HG03442 (cell line): ENCODE measurements at regions not wholly inside any gene's neighbourhood (a gene's known extent, or its start where the extent isn't known, plus 50 kb on each side); places are given as distances from the start of the nearest gene placed in this dataset.

Source experiments
- ATAC-seq: cut with Tn5 transposase; IDR thresholded peaks from one replicate; pipeline ENCODE4 v1.9.1; 2021; ENCODE audit warnings: mild to moderate bottlenecking, moderate library complexity; ENCODE audit not compliant: unreplicated experiment

- ATAC-seq = no peak
Observed at GRCh38 chr3:159775372-159775961, 213.2 kb upstream of the IL12A start.

GRCh38 chr3:159776779-159777178 is 211.9 kb upstream of the IL12A start:
- no peak for ATAC-seq

- ATAC-seq = no peak
Observed at GRCh38 chr3:159779883-159780282, 208.8 kb upstream of the IL12A start.

- ATAC-seq = no peak
Observed at GRCh38 chr3:159781867-159782266, 206.8 kb upstream of the IL12A start.

GRCh38 chr3:159782724-159783421 is 205.8 kb upstream of the IL12A start:
- no peak for ATAC-seq

GRCh38 chr3:159783780-159784742 is 204.6 kb upstream of the IL12A start:
- peak; percentile 78 for ATAC-seq

GRCh38 chr3:159785273-159785708 is 203.3 kb upstream of the IL12A start:
- no peak for ATAC-seq

GRCh38 chr3:159786489-159787177 is 202.0 kb upstream of the IL12A start:
- no peak for ATAC-seq

GRCh38 chr3:159787178-159787574 is 201.5 kb upstream of the IL12A start:
- ATAC-seq = no peak

- no peak for ATAC-seq
Observed at GRCh38 chr3:159787794-159788205, 200.8 kb upstream of the IL12A start.

- ATAC-seq = no peak
Observed at GRCh38 chr3:159788291-159788690, 200.3 kb upstream of the IL12A start.

- ATAC-seq = no peak
Observed at GRCh38 chr3:159789017-159789416, 199.6 kb upstream of the IL12A start.

- ATAC-seq = no peak
Observed at GRCh38 chr3:159789742-159790635, 198.6 kb upstream of the IL12A start.

GRCh38 chr3:159791336-159791735 is 197.3 kb upstream of the IL12A start:
- ATAC-seq = no peak

GRCh38 chr3:159792070-159792469 is 196.6 kb upstream of the IL12A start:
- no peak for ATAC-seq

- no peak for ATAC-seq
Observed at GRCh38 chr3:159795042-159795441, 193.6 kb upstream of the IL12A start.

- ATAC-seq = no peak
Observed at GRCh38 chr3:159795681-159796175, 192.9 kb upstream of the IL12A start.

- ATAC-seq = no peak
Observed at GRCh38 chr3:159796226-159796625, 192.4 kb upstream of the IL12A start.

GRCh38 chr3:159796744-159797143 is 191.9 kb upstream of the IL12A start:
- ATAC-seq = no peak

GRCh38 chr3:159797771-159798170 is 190.9 kb upstream of the IL12A start:
- no peak for ATAC-seq
